Heart right ventricle (tissue), 16 donors: ENCODE measurements at regions not wholly inside any gene's neighbourhood (a gene's known extent, or its start where the extent isn't known, plus 50 kb on each side); places are given as distances from the start of the nearest gene placed in this dataset.

Experiments used
- ATAC-seq, 8 donors: fragments of 200-7000 bp; cut with Tn5 transposase; one replicate each; pipeline ENCODE4 v1.9.1; 2020; ENCODE audit warnings: mild to moderate bottlenecking in 8 of 8, moderate library complexity in 8 of 8, moderate number of reproducible peaks in 1 of 8
- DNase-seq, 2 donors: peaks; one replicate each; pipeline ENCODE4 v3.0.0-alpha.2; 2020
- H3K27ac ChIP-seq, 10 donors: fragments of 200-600 bp; sonication (generic) in 2 of 10; one replicate each; pipeline versions ENCODE4 v1.5.0 to v1.8.0; 2020 to 2022; ENCODE audit warnings: mild to moderate bottlenecking in 3 of 10
- H3K27me3 ChIP-seq, 7 donors: fragments of 200-600 bp; one replicate each; pipeline ENCODE4 v1.8.0; 2021 to 2022; ENCODE audit warnings: mild to moderate bottlenecking in 2 of 7
- H3K36me3 ChIP-seq, 9 donors: fragments of 200-600 bp; sonication (generic) in 1 of 9; one replicate each; pipeline versions ENCODE4 v1.5.0 to v1.8.0; 2020 to 2022; ENCODE audit warnings: mild to moderate bottlenecking in 2 of 9
- H3K4me1 ChIP-seq, 9 donors: fragments of 200-600 bp; sonication (generic) in 1 of 9; one replicate each; pipeline versions ENCODE4 v1.5.0 to v1.8.0; 2020 to 2022; ENCODE audit warnings: mild to moderate bottlenecking in 4 of 9
- H3K4me3 ChIP-seq, 10 donors: fragments of 200-600 bp; sonication (generic) in 2 of 10; one replicate each; pipeline versions ENCODE4 v1.5.0 to v1.8.0; 2020 to 2022; ENCODE audit warnings: mild to moderate bottlenecking in 7 of 10, moderate library complexity in 2 of 10
- H3K9me3 ChIP-seq, 11 donors: fragments of 200-600 bp in 10 of 11; sonication (generic) in 2 of 11; one replicate each; pipeline versions ENCODE4 v1.5.0 to v1.8.0; 2013 to 2022; ENCODE audit warnings: mild to moderate bottlenecking in 2 of 11, control low read depth in 1 of 11, moderate library complexity in 1 of 11
- WGBS, 2 donors: extraction: QIAGEN DNeasy Blood & Tissue Kit; methylation state at CpG; one replicate each; pipeline ENCODE4 v1.1.7; 2013; ENCODE audit warnings: inconsistent platforms in 1 of 2; 5-methylcytosine and 5-hydroxymethylcytosine counted together
- intact Hi-C, 10 donors: fragments of 100-400 bp; cut with DNase I; formaldehyde crosslinking; loops; one replicate each; pipeline versions ENCODE4 v1.11.1 to v1.14.2; 2022
- TF ChIP-seq, protein P1 (sequence below), 9 donors: fragments of 200-600 bp; sonication (generic) in 2 of 9; IDR thresholded peaks; one replicate each; pipeline versions ENCODE4 v1.5.0 to v1.8.0; 2021 to 2022; ENCODE audit warnings: antibody characterized with exemption in 9 of 9, mild to moderate bottlenecking in 5 of 9, moderate library complexity in 1 of 9
- donor health status: Arrhythmogenic right ventricular cardiomyopathy.
- donor health status: ischemic (EF 13 %, LVEDD 7.1; RV severe dilation, severe dysfunction).
- donor health status: healthy with polysubstance abuse.
- donor health status: DM: no; HTN: yes; CAD: no.
- donor health status: DM: no; HTN: no; CAD: no.
- donor health status: ischemic (EF 25% LVEDD 6.9; RV normal size, moderate dysfunction).
- donor health status: ischemic (EF 25% LVEDD 5.7; RV mildly dilated, moderate dysfunction).
- donor health status: healthy.
- donor health status: DM: yes; HTN: yes; CAD: no.
- donor health status: Ischemic cardiomyopathy.
- donor health status: ischemic (EF 35%, LVEDD 5.7; RV mildly dilated, moderate dysfunction).
- donor health status: nonischemic (EF 11% LVEDD 7.7; RV severe dilation, severe dysfunction).
- donor health status: DM: yes; HTN: yes; CAD: no.
- donor health status: PGD.
- donor health status: ischemic (EF 29% LVEDD 5.4; RV normal size, mild dysfunction).
- donor health status: nonischemic (EF 23%, LVEDD 6.1; RV moderate dilation, normal function).

DNA sequence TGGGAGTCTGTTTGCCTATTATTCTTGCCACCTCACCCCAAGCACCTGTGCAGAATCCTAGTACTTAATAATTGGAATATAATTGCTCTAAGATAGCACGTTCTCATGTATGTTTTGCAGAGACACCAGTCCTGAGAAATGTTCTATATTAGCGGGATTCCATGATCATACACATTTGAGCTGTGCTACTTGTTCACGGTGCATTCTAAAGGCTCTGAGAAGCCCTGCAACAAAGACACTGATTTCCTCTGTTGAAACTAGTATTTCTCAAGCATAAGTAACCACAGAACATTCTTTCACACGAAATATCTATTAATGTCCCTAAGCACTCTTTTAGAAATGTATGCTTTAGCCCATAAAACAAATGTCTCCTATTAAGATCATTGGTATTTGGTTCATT is 109.4 kb downstream of the BARHL2 start:
- no peak overlapping the region for H3K27ac ChIP-seq
- H3K9me3 ChIP-seq = no peaks in the 10 kb centered on the region
- intact Hi-C loops = loop anchor here in 1 of 10 donors (10.0 kb wide), 1 partner anchor 1183 kb away; no protein-coding TSS in a partner anchor
- H3K4me3 ChIP-seq = no peak overlapping the region
- 86 to 89% methylated on average over 4 of the region's 4 CpGs for WGBS, 2 donors
- no peaks in the 10 kb centered on the region for H3K27me3 ChIP-seq
- ATAC-seq (no peak), DNase-seq (no peak)
- TF ChIP-seq, protein P1, sequence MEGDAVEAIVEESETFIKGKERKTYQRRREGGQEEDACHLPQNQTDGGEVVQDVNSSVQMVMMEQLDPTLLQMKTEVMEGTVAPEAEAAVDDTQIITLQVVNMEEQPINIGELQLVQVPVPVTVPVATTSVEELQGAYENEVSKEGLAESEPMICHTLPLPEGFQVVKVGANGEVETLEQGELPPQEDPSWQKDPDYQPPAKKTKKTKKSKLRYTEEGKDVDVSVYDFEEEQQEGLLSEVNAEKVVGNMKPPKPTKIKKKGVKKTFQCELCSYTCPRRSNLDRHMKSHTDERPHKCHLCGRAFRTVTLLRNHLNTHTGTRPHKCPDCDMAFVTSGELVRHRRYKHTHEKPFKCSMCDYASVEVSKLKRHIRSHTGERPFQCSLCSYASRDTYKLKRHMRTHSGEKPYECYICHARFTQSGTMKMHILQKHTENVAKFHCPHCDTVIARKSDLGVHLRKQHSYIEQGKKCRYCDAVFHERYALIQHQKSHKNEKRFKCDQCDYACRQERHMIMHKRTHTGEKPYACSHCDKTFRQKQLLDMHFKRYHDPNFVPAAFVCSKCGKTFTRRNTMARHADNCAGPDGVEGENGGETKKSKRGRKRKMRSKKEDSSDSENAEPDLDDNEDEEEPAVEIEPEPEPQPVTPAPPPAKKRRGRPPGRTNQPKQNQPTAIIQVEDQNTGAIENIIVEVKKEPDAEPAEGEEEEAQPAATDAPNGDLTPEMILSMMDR (IDR thresholded peaks at IDR 0.05) = no peak
- H3K36me3 ChIP-seq = no peaks in the 10 kb centered on the region
- H3K4me1 ChIP-seq = no peaks in the 10 kb centered on the region

DNA sequence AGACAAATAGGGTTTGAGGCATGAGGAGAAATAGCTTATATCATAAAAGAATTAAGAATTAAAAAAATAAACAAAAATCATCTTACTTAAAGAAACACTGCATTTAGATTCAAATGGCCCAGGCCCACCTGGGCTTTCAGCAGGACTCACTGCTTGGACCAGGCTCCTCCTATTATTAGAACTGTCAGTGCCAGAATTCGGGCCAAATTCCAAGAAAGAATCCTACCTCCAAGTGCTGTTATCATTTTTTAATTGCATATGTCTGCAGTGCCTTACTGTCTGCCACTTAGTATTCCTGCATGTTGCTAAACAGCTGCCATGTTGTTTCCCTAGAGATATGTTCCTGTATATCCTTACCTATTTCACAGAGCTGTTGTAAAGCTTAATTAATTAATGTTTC is 112.0 kb downstream of the BARHL2 start:
- Histone ChIP-seq H3K36me3 (no peaks in the 10 kb centered on the region), H3K9me3 (peaks cover 0 to 9% (median 0%) of the 10 kb centered on the region in 11 donors), H3K27me3 (no peaks in the 10 kb centered on the region), H3K27ac (no peak overlapping the region), H3K4me1 (no peaks in the 10 kb centered on the region), H3K4me3 (no peak overlapping the region)
- TF ChIP-seq, protein P1 (IDR thresholded peaks at IDR 0.05) = no peak
- ATAC-seq = no peak
- intact Hi-C loops = loop anchor here in 1 of 10 donors (10.0 kb wide), 1 partner anchor 1180 kb away; no protein-coding TSS in a partner anchor
- no peak for DNase-seq
- WGBS, 2 donors = 11 to 40% methylated on average over 1 of the region's 1 CpG

DNA sequence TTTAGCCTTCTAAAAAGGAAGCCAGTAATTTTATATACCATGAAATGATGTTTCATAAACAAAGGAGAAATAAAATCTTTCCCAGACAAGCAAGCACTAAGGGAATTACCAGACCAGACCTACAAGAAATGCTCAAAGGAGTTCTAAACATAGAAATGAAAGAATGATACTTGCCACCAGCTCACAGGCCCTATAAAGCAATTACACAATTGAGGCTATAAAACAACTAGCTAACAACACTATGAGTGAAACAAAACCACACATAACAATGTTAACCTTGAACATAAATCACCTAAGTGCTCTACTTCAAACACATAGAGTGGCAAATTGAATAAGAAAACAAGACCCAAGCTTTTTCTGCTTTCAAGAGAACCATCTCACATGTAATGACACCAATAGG is 123.8 kb downstream of the BARHL2 start:
- H3K27me3 ChIP-seq = peaks cover 0 to 6% (median 0%) of the 10 kb centered on the region in 7 donors
- DNase-seq = no peak
- H3K36me3 ChIP-seq = no peaks in the 10 kb centered on the region
- H3K9me3 ChIP-seq = peaks cover 0 to 51% (median 18%) of the 10 kb centered on the region in 11 donors
- intact Hi-C loops = no loop called here
- ATAC-seq = no peak
- no peak overlapping the region for H3K4me3 ChIP-seq
- H3K4me1 ChIP-seq = no peaks in the 10 kb centered on the region
- TF ChIP-seq, protein P1 (IDR thresholded peaks at IDR 0.05) = no peak
- H3K27ac ChIP-seq = no peak overlapping the region

DNA sequence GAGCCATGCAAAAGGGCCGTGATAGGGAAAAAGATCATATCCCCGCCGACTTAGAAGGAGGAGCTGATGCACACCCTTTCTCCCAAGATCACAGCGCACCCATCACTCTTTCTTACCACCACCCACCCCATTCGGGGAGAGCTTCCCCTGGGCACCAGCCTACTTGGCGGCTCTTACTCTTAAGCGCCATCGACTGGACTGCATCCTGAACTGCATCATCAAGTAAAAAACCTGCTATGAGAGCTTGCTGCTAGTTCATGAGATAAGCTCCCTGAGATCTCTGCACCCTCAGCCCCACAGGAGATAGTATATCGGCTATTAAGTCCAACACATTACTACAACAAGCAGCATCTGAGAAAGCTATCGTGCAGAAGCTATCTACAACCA is 125.1 kb downstream of the BARHL2 start:
- 45 to 47% methylated on average over 10 of the region's 10 CpGs for WGBS, 2 donors
- no peak for ATAC-seq
- H3K4me1 ChIP-seq = no peaks in the 10 kb centered on the region

More for the DNA sequence above, 125.1 kb downstream of the BARHL2 start:
- Histone ChIP-seq H3K4me3 (no peak overlapping the region), H3K36me3 (no peaks in the 10 kb centered on the region), H3K27ac (no peak overlapping the region), H3K27me3 (peaks cover 0 to 14% (median 0%) of the 10 kb centered on the region in 7 donors), H3K9me3 (peaks cover 0 to 40% (median 14%) of the 10 kb centered on the region in 11 donors)
- intact Hi-C loops = no loop called here
- TF ChIP-seq, protein P1 (IDR thresholded peaks at IDR 0.05) = no peak
- no peak for DNase-seq
